ENCODE measurements at regions not wholly inside any gene's neighbourhood (a gene's known extent, or its start where the extent isn't known, plus 50 kb on each side); places are given as distances from the start of the nearest gene placed in this dataset.

GRCh38 chr2:62375113-62375420, 130.9 kb downstream of the TMEM17 start:
- no peak for TF ChIP-seq CTCF (IDR thresholded peaks at IDR 0.05)
- H3K4me3 ChIP-seq = no peak overlapping the region
- no peaks in the 10 kb centered on the region for H3K27me3 ChIP-seq
- peaks cover 0 to 13% (median 2%) of the 10 kb centered on the region in 9 donors for H3K4me1 ChIP-seq
- peaks cover 0 to 17% (median 9%) of the 10 kb centered on the region in 11 donors for H3K9me3 ChIP-seq
- DNase-seq (no peak), ATAC-seq (no peak)
- WGBS, 2 donors = 95 to 96% methylated on average over 1 of the region's 1 CpG
- intact Hi-C loops (cut with DNase I) = no loop called here
- H3K27ac ChIP-seq = no peak overlapping the region
- H3K36me3 ChIP-seq = no peaks in the 10 kb centered on the region

GRCh38 chr2:62374301-62375112, 131.5 kb downstream of the TMEM17 start:
- TF ChIP-seq CTCF (IDR thresholded peaks at IDR 0.05) = no peak
- Histone ChIP-seq H3K4me1 (peaks cover 0 to 7% (median 0%) of the 10 kb centered on the region in 9 donors), H3K9me3 (peaks cover 0 to 17% (median 9%) of the 10 kb centered on the region in 11 donors), H3K4me3 (no peak overlapping the region), H3K36me3 (no peaks in the 10 kb centered on the region), H3K27me3 (no peaks in the 10 kb centered on the region), H3K27ac (no peak overlapping the region)
- intact Hi-C loops (cut with DNase I) = no loop called here
- no peak for ATAC-seq
- no peak for DNase-seq

GRCh38 chr2:62372824-62373223, 133.2 kb downstream of the TMEM17 start:
- no peaks in the 10 kb centered on the region for H3K36me3 ChIP-seq
- intact Hi-C loops (cut with DNase I) = no loop called here
- WGBS, 2 donors = 97 to 98% methylated on average over 7 of the region's 7 CpGs
- DNase-seq (no peak), ATAC-seq (no peak)
- no peak for TF ChIP-seq CTCF (IDR thresholded peaks at IDR 0.05)
- H3K4me3 ChIP-seq = no peak overlapping the region
- no peaks in the 10 kb centered on the region for H3K27me3 ChIP-seq
- peaks cover 0 to 17% (median 9%) of the 10 kb centered on the region in 11 donors for H3K9me3 ChIP-seq
- H3K27ac ChIP-seq = no peak overlapping the region
- no peaks in the 10 kb centered on the region for H3K4me1 ChIP-seq

GRCh38 chr2:62370321-62371250, 135.4 kb downstream of the TMEM17 start:
- ATAC-seq = no peak
- no peak for TF ChIP-seq CTCF (IDR thresholded peaks at IDR 0.05)
- no peaks in the 10 kb centered on the region for H3K27me3 ChIP-seq
- H3K4me3 ChIP-seq = no peak overlapping the region
- no peak overlapping the region for H3K27ac ChIP-seq
- WGBS, 2 donors = 90% methylated on average over 3 of the region's 3 CpGs
- intact Hi-C loops (cut with DNase I) = no loop called here
- no peak for DNase-seq
- H3K4me1 ChIP-seq = no peaks in the 10 kb centered on the region
- H3K9me3 ChIP-seq = peaks cover 0 to 17% (median 9%) of the 10 kb centered on the region in 11 donors
- no peaks in the 10 kb centered on the region for H3K36me3 ChIP-seq

Measured in heart right ventricle (tissue), 16 donors.